Gastrocnemius medialis (tissue), 4 donors: ENCODE measurements at regions not wholly inside any gene's neighbourhood (a gene's known extent, or its start where the extent isn't known, plus 50 kb on each side); places are given as distances from the start of the nearest gene placed in this dataset.

Experiments used
- CTCF ChIP-seq, 5 experiments: fragments of 450-650 bp in 3 of 5; fragments of 200-600 bp in 2 of 5; sonication (generic) in 2 of 5; IDR thresholded peaks in 4 of 5; conservative IDR thresholded peaks in 1 of 5; 1 replicate in 4 of 5; 2 replicates in 1 of 5; pipeline ENCODE4 v1.5.1; 2016 to 2019; ENCODE audit warnings: antibody characterized with exemption in 5 of 5, mild to moderate bottlenecking in 3 of 5, moderate library complexity in 3 of 5
- POLR2A ChIP-seq, 2 donors: fragments of 450-650 bp; IDR thresholded peaks; one replicate each; pipeline ENCODE4 v1.6.1; 2017; ENCODE audit warnings: antibody characterized with exemption in 2 of 2, mild to moderate bottlenecking in 2 of 2, moderate library complexity in 2 of 2

DNA sequence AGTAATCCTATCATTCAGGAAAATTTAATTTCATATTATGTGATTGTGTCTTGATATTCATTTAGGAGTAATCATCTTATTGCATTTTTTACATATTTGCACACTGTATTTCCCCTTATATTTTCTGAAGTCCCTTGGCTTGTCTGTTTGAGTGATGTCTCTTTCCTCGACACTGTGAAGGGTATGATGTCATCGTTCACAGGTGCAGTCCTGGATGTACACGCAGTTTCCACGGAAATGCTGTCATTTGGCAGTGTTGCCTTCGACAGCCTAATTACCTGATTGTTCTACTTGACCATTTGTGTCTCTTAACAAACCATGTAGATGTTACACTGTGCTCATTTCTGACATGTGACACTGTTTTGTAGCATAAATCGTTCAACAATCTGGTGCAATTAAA lies 1277.0 kb downstream of the TMEM121 start:
- TF ChIP-seq CTCF (IDR thresholded peaks at IDR 0.05 in 4 of 5, conservative IDR thresholded peaks at IDR 0.05 in 1 of 5) (no peak), POLR2A (IDR thresholded peaks at IDR 0.05) (no peak)
